NCI-H1417 (cell line): ENCODE measurements at regions not wholly inside any gene's neighbourhood (a gene's known extent, or its start where the extent isn't known, plus 50 kb on each side); places are given as distances from the start of the nearest gene placed in this dataset.
"Not testable (repeated sequence)": the region's sequence is repeated elsewhere in the genome, so short reads cannot be mapped to it uniquely, and the experiment has no call there.

Experiments used
- DNase-seq, 3 experiments: peaks; one replicate each; lab custom pipeline; 2025; lab: John Stamatoyannopoulos, UW

- DNase-seq = not testable (repeated sequence)
Observed at GRCh38 chr2:154582694-154583093, 115.8 kb upstream of the KCNJ3 start.

- DNase-seq = not testable (repeated sequence)
Observed at GRCh38 chr2:154583274-154583673, 115.2 kb upstream of the KCNJ3 start.

GRCh38 chr2:154587739-154588138 is 110.8 kb upstream of the KCNJ3 start:
- no peak for DNase-seq

GRCh38 chr2:154588838-154589237 is 109.7 kb upstream of the KCNJ3 start:
- no peak for DNase-seq

GRCh38 chr2:154589514-154589913 is 109.0 kb upstream of the KCNJ3 start:
- no peak for DNase-seq

- no peak for DNase-seq
Observed at GRCh38 chr2:154591294-154591820, 107.1 kb upstream of the KCNJ3 start.

- no peak for DNase-seq
Observed at GRCh38 chr2:154599189-154599588, 99.3 kb upstream of the KCNJ3 start.

- no peak for DNase-seq
Observed at GRCh38 chr2:154600927-154601494, 97.5 kb upstream of the KCNJ3 start.

GRCh38 chr2:154603682-154604081 is 94.8 kb upstream of the KCNJ3 start:
- no peak for DNase-seq

GRCh38 chr2:154608438-154608837 is 90.1 kb upstream of the KCNJ3 start:
- no peak for DNase-seq

- no peak for DNase-seq
Observed at GRCh38 chr2:154614906-154615305, 83.6 kb upstream of the KCNJ3 start.

- DNase-seq = no peak
Observed at GRCh38 chr2:154616659-154617058, 81.8 kb upstream of the KCNJ3 start.

GRCh38 chr2:154620471-154620870 is 78.0 kb upstream of the KCNJ3 start:
- DNase-seq = no peak

GRCh38 chr2:154623819-154624218 is 74.7 kb upstream of the KCNJ3 start:
- peak; percentile 10 to 78 (median 34) for DNase-seq

- DNase-seq = no peak
Observed at GRCh38 chr2:154637456-154637855, 61.0 kb upstream of the KCNJ3 start.

GRCh38 chr2:154638783-154639182 is 59.7 kb upstream of the KCNJ3 start:
- DNase-seq = no peak

- peak in 2 of 3 experiments; percentile 0 to 58 for DNase-seq
Observed at GRCh38 chr2:154640000-154640399, 58.5 kb upstream of the KCNJ3 start.
